Activated CD4-positive, alpha-beta T cell treated with anti-CD3 and anti-CD28 coated beads, Interleukin-2, amount 50 U/mL, for 48 hours (primary cell): ENCODE measurements at regions not wholly inside any gene's neighbourhood (a gene's known extent, or its start where the extent isn't known, plus 50 kb on each side); places are given as distances from the start of the nearest gene placed in this dataset.
"Not testable (repeated sequence)": the region's sequence is repeated elsewhere in the genome, so short reads cannot be mapped to it uniquely, and the experiment has no call there.

ENCODE experiments used
- DNase-seq, 2 experiments: peaks; one replicate each; pipeline ENCODE4 v3.0.0-alpha.2; 2020

GRCh38 chr13:111005364-111005763, 90.5 kb upstream of the ANKRD10 start:
- DNase-seq = no peak

GRCh38 chr13:111004444-111004843, 89.6 kb upstream of the ANKRD10 start:
- no peak for DNase-seq

GRCh38 chr13:111001636-111002035, 86.8 kb upstream of the ANKRD10 start:
- no peak for DNase-seq

- no peak for DNase-seq
Measured at GRCh38 chr13:110993788-110994187, 78.9 kb upstream of the ANKRD10 start.

GRCh38 chr13:110991991-110992508, 77.2 kb upstream of the ANKRD10 start:
- no peak for DNase-seq

- no peak for DNase-seq
Measured at GRCh38 chr13:110989331-110989730, 74.5 kb upstream of the ANKRD10 start.

GRCh38 chr13:110985541-110985940, 70.7 kb upstream of the ANKRD10 start:
- DNase-seq = no peak

- DNase-seq = no peak
Measured at GRCh38 chr13:110984798-110985197, 69.9 kb upstream of the ANKRD10 start.

GRCh38 chr13:110984381-110984780, 69.5 kb upstream of the ANKRD10 start:
- no peak for DNase-seq

- no peak for DNase-seq
Measured at GRCh38 chr13:110983241-110983640, 68.4 kb upstream of the ANKRD10 start.

GRCh38 chr13:110981379-110981778, 66.5 kb upstream of the ANKRD10 start:
- no peak for DNase-seq

- no peak for DNase-seq
Measured at GRCh38 chr13:110980921-110981320, 66.1 kb upstream of the ANKRD10 start.

- DNase-seq = not testable (repeated sequence)
Measured at GRCh38 chr13:110979149-110979548, 64.3 kb upstream of the ANKRD10 start.

- no peak for DNase-seq
Measured at GRCh38 chr13:110978390-110978789, 63.5 kb upstream of the ANKRD10 start.

GRCh38 chr13:110976785-110977184, 61.9 kb upstream of the ANKRD10 start:
- DNase-seq = no peak

GRCh38 chr13:110973007-110973700, 58.3 kb upstream of the ANKRD10 start:
- no peak for DNase-seq

GRCh38 chr13:110971486-110971885, 56.6 kb upstream of the ANKRD10 start:
- no peak for DNase-seq

- not testable (repeated sequence) for DNase-seq
Measured at GRCh38 chr13:110967156-110967855, 52.4 kb upstream of the ANKRD10 start.

GRCh38 chr13:110965755-110966134, 50.9 kb upstream of the ANKRD10 start:
- DNase-seq = no peak

- peak in 1 of 2 experiments; percentile 23 for DNase-seq
Measured at GRCh38 chr13:110965038-110965754, 50.3 kb upstream of the ANKRD10 start.
